ENCODE measurements at regions not wholly inside any gene's neighbourhood (a gene's known extent, or its start where the extent isn't known, plus 50 kb on each side); places are given as distances from the start of the nearest gene placed in this dataset.
"Not testable (repeated sequence)": the region's sequence is repeated elsewhere in the genome, so short reads cannot be mapped to it uniquely, and the experiment has no call there.

- TF ChIP-seq CTCF, POLR2A (IDR thresholded peaks at IDR 0.05): not testable (repeated sequence)
Measured at GRCh38 chr15:24305643-24306042, 369.9 kb upstream of the NPAP1 start.

Measured in right lobe of liver (tissue), 4 donors.